Body of pancreas (tissue), 4 donors: ENCODE measurements at regions not wholly inside any gene's neighbourhood (a gene's known extent, or its start where the extent isn't known, plus 50 kb on each side); places are given as distances from the start of the nearest gene placed in this dataset.

ENCODE experiments used
- POLR2A ChIP-seq, 3 donors: fragments of 450-650 bp; IDR thresholded peaks; one replicate each; pipeline ENCODE4 v1.6.1; 2016; ENCODE audit warnings: antibody characterized with exemption in 3 of 3, mild to moderate bottlenecking in 2 of 3
- TF ChIP-seq, protein P1 (sequence below), 7 experiments: fragments of 450-650 bp in 4 of 7; fragments of 200-600 bp in 3 of 7; sonication (generic) in 3 of 7; IDR thresholded peaks; one replicate each; pipeline ENCODE4 v1.5.1; 2016 to 2019; ENCODE audit warnings: antibody characterized with exemption in 7 of 7

DNA sequence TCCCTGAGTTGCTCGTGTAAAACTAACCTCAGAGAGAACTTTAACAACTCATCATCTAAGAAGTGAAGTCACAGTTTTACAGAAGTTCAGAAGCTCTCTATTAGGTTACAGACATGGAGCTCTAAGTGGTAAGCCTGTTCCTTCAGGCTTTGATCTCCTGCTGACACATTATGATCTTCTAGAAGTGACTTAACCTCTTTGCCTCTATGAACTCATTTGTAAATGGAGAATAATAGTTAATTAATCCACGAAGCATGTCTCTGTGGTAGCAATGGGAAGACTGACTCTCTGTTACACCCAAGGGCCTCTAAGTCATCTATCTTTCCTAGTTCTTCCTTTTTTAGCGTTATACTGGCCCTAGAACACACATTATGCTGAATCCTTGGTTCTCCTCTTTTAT, 157.9 kb upstream of the NRIP1 start:
- no peak for TF ChIP-seq POLR2A (IDR thresholded peaks at IDR 0.05)
- TF ChIP-seq, protein P1, sequence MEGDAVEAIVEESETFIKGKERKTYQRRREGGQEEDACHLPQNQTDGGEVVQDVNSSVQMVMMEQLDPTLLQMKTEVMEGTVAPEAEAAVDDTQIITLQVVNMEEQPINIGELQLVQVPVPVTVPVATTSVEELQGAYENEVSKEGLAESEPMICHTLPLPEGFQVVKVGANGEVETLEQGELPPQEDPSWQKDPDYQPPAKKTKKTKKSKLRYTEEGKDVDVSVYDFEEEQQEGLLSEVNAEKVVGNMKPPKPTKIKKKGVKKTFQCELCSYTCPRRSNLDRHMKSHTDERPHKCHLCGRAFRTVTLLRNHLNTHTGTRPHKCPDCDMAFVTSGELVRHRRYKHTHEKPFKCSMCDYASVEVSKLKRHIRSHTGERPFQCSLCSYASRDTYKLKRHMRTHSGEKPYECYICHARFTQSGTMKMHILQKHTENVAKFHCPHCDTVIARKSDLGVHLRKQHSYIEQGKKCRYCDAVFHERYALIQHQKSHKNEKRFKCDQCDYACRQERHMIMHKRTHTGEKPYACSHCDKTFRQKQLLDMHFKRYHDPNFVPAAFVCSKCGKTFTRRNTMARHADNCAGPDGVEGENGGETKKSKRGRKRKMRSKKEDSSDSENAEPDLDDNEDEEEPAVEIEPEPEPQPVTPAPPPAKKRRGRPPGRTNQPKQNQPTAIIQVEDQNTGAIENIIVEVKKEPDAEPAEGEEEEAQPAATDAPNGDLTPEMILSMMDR (IDR thresholded peaks at IDR 0.05) = no peak
